GM13977 (cell line): ENCODE measurements at regions not wholly inside any gene's neighbourhood (a gene's known extent, or its start where the extent isn't known, plus 50 kb on each side); places are given as distances from the start of the nearest gene placed in this dataset.

Experiments used
- DNase-seq: peaks from one replicate; pipeline ENCODE4 v3.0.0; 2012; ENCODE audit warnings: low spot score
- CTCF ChIP-seq: IDR thresholded peaks from 2 replicates; pipeline ENCODE4 v1.5.1; 2012; ENCODE audit warnings: mild to moderate bottlenecking, control low read depth; ENCODE audit not compliant: insufficient read depth; ENCODE audit errors: extremely low read depth, missing control alignments
- in situ Hi-C: fragments of 300-500 bp; cut with MboI; formaldehyde crosslinking; loops from one replicate; pipeline ENCODE4 v1.12.0; 2022; ENCODE audit warnings: low sequenced_read_pairs, low pct_unique_long_range_greater_than_20kb, mixed read lengths, inconsistent platforms; ENCODE audit not compliant: unreplicated experiment

DNA sequence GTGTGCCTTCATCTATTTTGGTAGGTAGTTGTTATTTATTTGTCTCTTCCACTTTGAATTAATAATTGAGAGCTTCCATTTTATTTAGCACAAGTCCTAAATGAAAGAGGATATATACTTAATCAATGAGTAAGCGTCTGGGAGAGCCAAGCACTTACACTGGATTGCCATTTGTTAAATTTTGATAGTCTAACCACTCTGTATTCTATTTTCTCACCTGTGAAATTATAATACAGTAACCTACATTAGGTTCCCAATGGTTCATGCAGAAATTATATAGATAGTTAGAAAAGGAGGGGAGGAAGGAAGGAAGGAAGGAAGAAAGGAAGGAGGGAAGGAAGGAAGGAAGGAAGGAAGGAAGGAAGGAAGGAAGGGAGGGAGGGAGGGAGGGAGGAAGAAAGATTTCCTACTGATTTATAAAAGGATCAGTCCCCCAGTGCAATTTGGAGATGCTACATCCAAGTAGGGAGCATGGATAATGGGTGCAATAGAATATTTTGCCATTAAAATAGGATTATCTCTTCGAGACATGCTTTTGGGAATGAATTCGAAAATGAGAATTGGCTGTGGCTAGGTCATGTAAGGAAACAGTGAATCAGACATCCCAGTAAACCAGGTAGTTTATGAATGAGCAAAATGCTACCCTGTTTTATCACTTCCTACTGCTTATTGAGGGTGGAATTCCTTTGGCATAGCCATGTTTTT is 239.8 kb downstream of the PCDH7 start:
- in situ Hi-C loops, result no loop called here
- DNase-seq, result no peak
- TF ChIP-seq CTCF, result no peak

- TF ChIP-seq CTCF, result no peak
- in situ Hi-C loops, result no loop called here
Measured at GRCh38 chr4:30962939-30963338, 242.8 kb downstream of the PCDH7 start.

DNA sequence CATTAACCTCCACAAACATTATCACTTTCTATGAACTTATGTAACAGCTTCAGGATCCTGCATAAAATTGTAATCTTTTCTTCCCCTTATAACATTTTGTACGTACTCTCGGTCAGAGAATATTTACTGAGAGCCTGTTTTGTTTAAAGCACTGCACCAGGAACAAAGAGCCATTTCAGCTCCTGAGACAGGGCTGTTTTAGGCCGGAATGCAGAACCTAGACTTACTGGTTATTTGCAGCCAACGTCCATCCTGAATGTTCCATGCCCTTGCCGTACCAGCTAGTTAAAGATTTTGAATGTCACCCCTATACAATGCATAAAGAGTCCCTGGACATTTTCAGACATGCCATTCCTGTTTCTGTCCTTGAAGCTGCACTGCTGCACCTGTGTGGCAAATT is 248.8 kb downstream of the PCDH7 start:
- no peak for TF ChIP-seq CTCF
- no peak for DNase-seq
- in situ Hi-C loops, result no loop called here

More at GRCh38 chr4:30962939-30963338, 242.8 kb downstream of the PCDH7 start:
- DNase-seq, result no peak

- no peak for TF ChIP-seq CTCF
- in situ Hi-C loops, result no loop called here
- no peak for DNase-seq
Measured at GRCh38 chr4:30972542-30972941, 252.4 kb downstream of the PCDH7 start.

GRCh38 chr4:30973993-30974392 is 253.8 kb downstream of the PCDH7 start:
- DNase-seq, result no peak
- in situ Hi-C loops, result no loop called here
- TF ChIP-seq CTCF, result no peak

- no peak for DNase-seq
- no peak for TF ChIP-seq CTCF
- in situ Hi-C loops, result no loop called here
Measured at GRCh38 chr4:30979402-30979801, 259.2 kb downstream of the PCDH7 start.
